ENCODE measurements at regions not wholly inside any gene's neighbourhood (a gene's known extent, or its start where the extent isn't known, plus 50 kb on each side); places are given as distances from the start of the nearest gene placed in this dataset.

GRCh38 chr1:29853716-29854330, 617.5 kb downstream of the PTPRU start:
- Histone ChIP-seq H3K27me3 (ENCODE audit: insufficient read depth, low read length, poor library complexity, severe bottlenecking) (no peaks in the 10 kb centered on the region), H2AFZ (ENCODE audit: low read length) (no peak overlapping the region), H3K36me3 (ENCODE audit: insufficient read depth, low read length) (no peaks in the 10 kb centered on the region), H3K4me1 (ENCODE audit: insufficient read depth, low read length, poor library complexity, severe bottlenecking) (no peaks in the 10 kb centered on the region), H3K9me3 (ENCODE audit: insufficient read depth, low read depth, low read length) (no peaks in the 10 kb centered on the region; the same call in 1 of the 2 replicates), H3K4me2 (ENCODE audit: low read depth, low read length, poor library complexity, severe bottlenecking) (no peak overlapping the region), H3K9me2 (replicated peaks; ENCODE audit: low read depth, low read length) (no peaks in the 10 kb centered on the region), H3K4me3 (ENCODE audit: low read length, poor library complexity, severe bottlenecking) (no peak overlapping the region), H3K79me2 (ENCODE audit: insufficient read depth, low read length) (no peaks in the 10 kb centered on the region), H4K20me1 (ENCODE audit: insufficient read depth, low read length, poor library complexity, severe bottlenecking) (no peaks in the 10 kb centered on the region), H3F3A (ENCODE audit: low read depth) (no peaks in the 10 kb centered on the region), H3K9ac (ENCODE audit: low read depth, low read length, poor library complexity, severe bottlenecking) (no peak overlapping the region)
- TF ChIP-seq EZH2phosphoT487 (IDR thresholded peaks at IDR 0.05; ENCODE audit: borderline replicate concordance) (no peak), CTCF (conservative IDR thresholded peaks at IDR 0.05; ENCODE audit: low read length) (no peak)

GRCh38 chr1:29852248-29852647, 615.9 kb downstream of the PTPRU start:
- no peaks in the 10 kb centered on the region for H3K79me2 ChIP-seq (ENCODE audit: insufficient read depth, low read length)
- H3F3A ChIP-seq (ENCODE audit: low read depth): no peaks in the 10 kb centered on the region
- H3K9ac ChIP-seq (ENCODE audit: low read depth, low read length, poor library complexity, severe bottlenecking): no peak overlapping the region
- H3K4me1 ChIP-seq (ENCODE audit: insufficient read depth, low read length, poor library complexity, severe bottlenecking): no peaks in the 10 kb centered on the region
- H3K4me2 ChIP-seq (ENCODE audit: low read depth, low read length, poor library complexity, severe bottlenecking): no peak overlapping the region
- H3K27me3 ChIP-seq (ENCODE audit: insufficient read depth, low read length, poor library complexity, severe bottlenecking): no peaks in the 10 kb centered on the region
- no peaks in the 10 kb centered on the region for H3K36me3 ChIP-seq (ENCODE audit: insufficient read depth, low read length)
- TF ChIP-seq CTCF (conservative IDR thresholded peaks at IDR 0.05; ENCODE audit: low read length) (no peak), EZH2phosphoT487 (IDR thresholded peaks at IDR 0.05; ENCODE audit: borderline replicate concordance) (no peak)
- no peaks in the 10 kb centered on the region; the same call in 1 of the 2 replicates for H3K9me3 ChIP-seq (ENCODE audit: insufficient read depth, low read depth, low read length)
- H4K20me1 ChIP-seq (ENCODE audit: insufficient read depth, low read length, poor library complexity, severe bottlenecking): no peaks in the 10 kb centered on the region
- no peaks in the 10 kb centered on the region for H3K9me2 ChIP-seq (replicated peaks; ENCODE audit: low read depth, low read length)
- H3K4me3 ChIP-seq (ENCODE audit: low read length, poor library complexity, severe bottlenecking): no peak overlapping the region
- H2AFZ ChIP-seq (ENCODE audit: low read length): no peak overlapping the region

- Histone ChIP-seq H3K4me3 (ENCODE audit: low read length, poor library complexity, severe bottlenecking) (no peak overlapping the region), H2AFZ (ENCODE audit: low read length) (no peak overlapping the region), H3K9me3 (ENCODE audit: insufficient read depth, low read depth, low read length) (no peaks in the 10 kb centered on the region; the same call in 1 of the 2 replicates), H3K27me3 (ENCODE audit: insufficient read depth, low read length, poor library complexity, severe bottlenecking) (no peaks in the 10 kb centered on the region), H3K79me2 (ENCODE audit: insufficient read depth, low read length) (no peaks in the 10 kb centered on the region), H3K9me2 (replicated peaks; ENCODE audit: low read depth, low read length) (no peaks in the 10 kb centered on the region), H4K20me1 (ENCODE audit: insufficient read depth, low read length, poor library complexity, severe bottlenecking) (no peaks in the 10 kb centered on the region), H3K9ac (ENCODE audit: low read depth, low read length, poor library complexity, severe bottlenecking) (no peak overlapping the region), H3K4me1 (ENCODE audit: insufficient read depth, low read length, poor library complexity, severe bottlenecking) (no peaks in the 10 kb centered on the region), H3F3A (ENCODE audit: low read depth) (no peaks in the 10 kb centered on the region), H3K36me3 (ENCODE audit: insufficient read depth, low read length) (no peaks in the 10 kb centered on the region), H3K4me2 (ENCODE audit: low read depth, low read length, poor library complexity, severe bottlenecking) (no peak overlapping the region)
- TF ChIP-seq EZH2phosphoT487 (IDR thresholded peaks at IDR 0.05; ENCODE audit: borderline replicate concordance) (no peak), CTCF (conservative IDR thresholded peaks at IDR 0.05; ENCODE audit: low read length) (no peak)
These were observed 615.4 kb downstream of the PTPRU start for GRCh38 chr1:29851691-29852090.
